VCaP (cell line): ENCODE measurements at regions not wholly inside any gene's neighbourhood (a gene's known extent, or its start where the extent isn't known, plus 50 kb on each side); places are given as distances from the start of the nearest gene placed in this dataset.

ENCODE experiments used
- H3K27ac ChIP-seq: fragments of 450-650 bp; 2 replicates; pipeline ENCODE4 v1.5.1; 2017
- TF ChIP-seq, protein P1 (sequence below): fragments of 450-650 bp; conservative IDR thresholded peaks from 2 replicates; pipeline ENCODE4 v1.5.1; 2017; ENCODE audit warnings: mild to moderate bottlenecking, moderate library complexity

DNA sequence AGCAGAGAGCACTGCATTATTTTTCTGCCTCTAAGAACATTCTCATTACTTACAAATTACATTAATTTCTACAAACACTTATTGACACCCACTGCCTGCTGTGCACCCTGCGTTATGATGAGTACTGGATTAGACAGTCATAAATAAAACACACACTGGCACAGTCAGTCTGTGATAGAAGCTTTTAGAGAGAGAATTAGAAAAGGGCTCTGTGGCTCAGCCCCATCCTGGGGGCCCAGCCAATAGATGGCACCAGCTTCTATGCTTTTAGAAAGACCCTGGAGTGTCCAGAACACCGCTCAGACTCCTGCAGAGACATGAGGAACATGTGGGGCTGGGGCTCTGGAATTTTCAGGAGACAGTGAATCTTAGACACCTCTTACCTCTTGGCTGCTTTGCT, 61.0 kb upstream of the RAPGEF1 start:
- H3K27ac ChIP-seq, result no peak overlapping the region
- TF ChIP-seq, protein P1, sequence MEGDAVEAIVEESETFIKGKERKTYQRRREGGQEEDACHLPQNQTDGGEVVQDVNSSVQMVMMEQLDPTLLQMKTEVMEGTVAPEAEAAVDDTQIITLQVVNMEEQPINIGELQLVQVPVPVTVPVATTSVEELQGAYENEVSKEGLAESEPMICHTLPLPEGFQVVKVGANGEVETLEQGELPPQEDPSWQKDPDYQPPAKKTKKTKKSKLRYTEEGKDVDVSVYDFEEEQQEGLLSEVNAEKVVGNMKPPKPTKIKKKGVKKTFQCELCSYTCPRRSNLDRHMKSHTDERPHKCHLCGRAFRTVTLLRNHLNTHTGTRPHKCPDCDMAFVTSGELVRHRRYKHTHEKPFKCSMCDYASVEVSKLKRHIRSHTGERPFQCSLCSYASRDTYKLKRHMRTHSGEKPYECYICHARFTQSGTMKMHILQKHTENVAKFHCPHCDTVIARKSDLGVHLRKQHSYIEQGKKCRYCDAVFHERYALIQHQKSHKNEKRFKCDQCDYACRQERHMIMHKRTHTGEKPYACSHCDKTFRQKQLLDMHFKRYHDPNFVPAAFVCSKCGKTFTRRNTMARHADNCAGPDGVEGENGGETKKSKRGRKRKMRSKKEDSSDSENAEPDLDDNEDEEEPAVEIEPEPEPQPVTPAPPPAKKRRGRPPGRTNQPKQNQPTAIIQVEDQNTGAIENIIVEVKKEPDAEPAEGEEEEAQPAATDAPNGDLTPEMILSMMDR, result no peak

DNA sequence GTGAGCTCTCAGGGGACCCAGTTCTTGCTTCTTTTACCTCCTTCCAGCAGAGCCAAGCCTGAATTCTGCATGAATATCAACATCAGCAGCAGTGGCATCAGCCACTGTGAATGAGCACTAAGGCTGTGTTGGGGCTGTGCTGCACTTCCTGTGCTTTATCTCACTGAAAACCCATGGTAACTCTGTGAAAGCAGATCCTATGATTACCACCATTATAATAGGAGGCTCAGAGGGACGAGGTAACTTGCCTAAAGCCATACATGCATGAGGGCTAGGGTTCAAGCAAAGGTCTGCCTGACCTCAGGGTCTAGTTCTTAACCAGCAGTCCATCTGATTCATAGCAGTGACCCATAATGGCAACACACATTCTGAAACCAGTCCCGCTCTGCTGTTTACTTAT, 60.5 kb upstream of the RAPGEF1 start:
- TF ChIP-seq, protein P1, result no peak
- no peak overlapping the region for H3K27ac ChIP-seq

DNA sequence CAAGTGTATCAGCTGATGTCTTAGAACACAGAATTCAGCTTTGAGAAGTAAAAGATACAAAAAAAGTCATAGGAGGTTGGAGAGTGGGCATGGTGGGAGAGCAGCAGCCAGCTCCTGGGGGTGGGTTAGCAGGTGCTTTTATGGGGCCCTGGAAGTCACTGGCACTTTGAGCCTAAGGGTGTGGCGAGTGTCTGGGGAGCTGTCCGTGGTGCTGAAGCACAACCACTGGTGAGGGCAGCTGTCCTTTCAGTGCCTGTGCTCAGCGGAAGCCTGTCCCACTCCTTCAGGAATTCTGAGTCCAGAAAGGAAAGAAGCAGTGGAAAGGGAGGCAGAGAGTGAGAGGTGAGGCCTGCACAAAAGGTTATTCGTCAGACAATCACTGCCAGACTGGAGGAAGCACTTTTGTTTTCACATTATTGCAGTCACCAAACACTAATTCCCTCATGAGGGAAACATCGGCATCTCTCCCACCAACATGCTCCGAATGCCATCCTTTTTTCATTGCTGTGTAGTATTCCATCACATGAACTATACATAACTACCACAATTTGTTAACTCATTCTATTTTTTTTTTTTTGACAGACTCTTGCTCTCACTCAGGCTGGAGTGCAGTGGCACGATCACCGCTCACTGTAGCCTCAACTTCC, 59.4 kb upstream of the RAPGEF1 start:
- no peak overlapping the region for H3K27ac ChIP-seq
- TF ChIP-seq, protein P1, result no peak

DNA sequence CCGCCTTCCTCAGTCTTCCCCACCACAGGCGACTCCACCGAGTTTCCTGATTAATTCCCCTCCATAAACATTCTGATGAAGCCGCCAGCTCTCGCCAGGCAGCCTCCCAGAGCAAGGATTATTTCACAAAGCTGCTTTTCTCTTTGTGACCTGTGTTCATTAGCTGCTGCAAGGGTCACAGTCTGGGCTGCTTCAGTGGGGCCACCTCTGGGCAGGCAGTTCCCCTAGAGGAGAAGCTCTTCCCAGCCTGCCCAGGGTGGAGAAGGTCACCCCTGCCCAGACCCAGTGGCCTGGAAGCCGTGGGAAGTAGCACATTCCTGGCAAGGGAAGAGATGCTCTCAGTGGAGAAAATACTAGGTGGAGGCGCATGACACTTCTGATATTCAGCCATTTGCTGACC, 58.4 kb upstream of the RAPGEF1 start:
- TF ChIP-seq, protein P1, result no peak
- H3K27ac ChIP-seq, result no peak overlapping the region

DNA sequence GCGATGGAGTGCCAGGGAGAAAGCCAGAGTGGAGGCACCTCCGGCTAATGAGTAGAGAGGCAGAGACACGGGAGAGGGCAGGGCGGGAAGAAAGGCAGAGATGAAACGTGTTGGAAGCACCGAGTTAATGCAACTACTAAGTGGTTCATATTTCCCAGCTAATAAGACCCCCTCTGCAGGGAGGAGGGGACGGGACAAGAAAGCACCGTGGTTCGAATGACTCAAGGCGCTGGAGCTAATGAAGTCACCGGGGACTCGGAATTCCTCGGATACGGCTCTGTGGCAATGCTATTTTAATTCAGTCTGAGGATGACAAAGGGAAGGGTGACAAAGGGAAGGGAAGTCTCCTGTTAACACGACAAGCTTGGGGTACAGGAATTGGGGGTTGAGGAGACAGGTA, 54.5 kb upstream of the RAPGEF1 start:
- H3K27ac ChIP-seq, result no peak overlapping the region
- TF ChIP-seq, protein P1, result no peak

DNA sequence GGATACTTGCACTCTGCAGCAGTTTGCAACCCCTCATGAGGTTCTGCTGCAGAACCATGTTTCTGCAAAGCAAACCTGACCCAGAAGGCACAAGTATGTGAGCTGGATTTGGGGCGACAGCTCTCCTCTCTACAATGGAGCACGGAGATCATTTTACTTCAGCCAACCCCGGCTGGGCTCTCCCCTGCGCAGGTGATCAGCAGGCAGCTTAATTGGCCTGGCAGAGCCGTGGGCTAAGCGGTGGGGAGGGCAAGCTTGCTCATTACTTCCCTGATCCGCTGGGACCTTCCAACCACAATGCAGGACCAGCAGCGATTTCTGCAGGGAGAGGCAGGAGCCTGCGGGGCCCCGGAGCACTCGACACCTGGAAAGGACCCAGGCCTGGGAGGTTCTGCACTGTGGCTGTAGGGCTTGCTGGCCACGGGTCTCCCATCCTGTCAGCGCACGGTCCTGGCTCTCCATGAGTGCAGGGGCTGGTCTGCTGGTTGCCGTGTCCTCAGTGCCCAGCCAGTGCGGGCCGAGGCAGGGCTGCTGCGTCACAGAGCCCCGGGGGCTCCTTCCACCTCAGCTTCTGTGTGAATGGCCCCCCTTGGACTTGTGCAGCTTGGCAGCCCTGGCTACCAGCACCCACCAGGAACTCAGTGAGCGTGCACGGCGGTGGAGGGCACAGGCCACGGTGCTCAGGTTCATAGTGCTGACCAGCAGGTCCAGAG, 51.8 kb upstream of the RAPGEF1 start:
- H3K27ac ChIP-seq, result no peak overlapping the region
- TF ChIP-seq, protein P1, result no peak
